ENCODE measurements at regions not wholly inside any gene's neighbourhood (a gene's known extent, or its start where the extent isn't known, plus 50 kb on each side); places are given as distances from the start of the nearest gene placed in this dataset.

GRCh38 chr14:104371917-104372316, 207.6 kb upstream of the C14orf180 start:
- no peak for TF ChIP-seq USF2 (CRISPR knock-in tag; IDR thresholded peaks at IDR 0.05)
- TF ChIP-seq CTCF (IDR thresholded peaks at IDR 0.05), result no peak
- TF ChIP-seq SMAD4 (CRISPR knock-in tag; IDR thresholded peaks at IDR 0.05), result no peak
- no peak for TF ChIP-seq MYBL2 (CRISPR knock-in tag; IDR thresholded peaks at IDR 0.05)
- no peak for TF ChIP-seq ZBTB21 (CRISPR knock-in tag; IDR thresholded peaks at IDR 0.05; ENCODE audit: borderline replicate concordance)

Measured in WTC11 (cell line).